ENCODE measurements at regions not wholly inside any gene's neighbourhood (a gene's known extent, or its start where the extent isn't known, plus 50 kb on each side); places are given as distances from the start of the nearest gene placed in this dataset.

DNA sequence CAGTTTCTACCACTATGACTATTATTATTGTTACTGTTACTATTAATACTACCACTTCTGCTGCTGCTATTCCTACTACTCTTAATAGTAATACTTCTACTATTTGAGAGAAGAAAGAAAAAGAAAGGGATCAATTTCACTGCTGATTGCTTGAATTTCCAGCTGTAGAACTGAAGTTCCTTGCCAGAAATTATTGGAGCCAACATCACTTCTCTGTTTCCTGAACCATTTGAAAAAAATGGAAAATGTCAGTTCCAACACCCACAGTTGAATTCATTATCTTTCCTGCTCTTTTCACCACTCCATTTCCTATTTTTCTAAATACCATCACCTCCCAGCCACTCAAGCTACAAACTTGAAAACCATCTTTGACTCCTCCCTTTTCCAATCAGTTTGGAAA is 54.1 kb upstream of the PIK3C2G start:
- DNase-seq (ENCODE audit: low read depth, low spot score), result no peak

DNA sequence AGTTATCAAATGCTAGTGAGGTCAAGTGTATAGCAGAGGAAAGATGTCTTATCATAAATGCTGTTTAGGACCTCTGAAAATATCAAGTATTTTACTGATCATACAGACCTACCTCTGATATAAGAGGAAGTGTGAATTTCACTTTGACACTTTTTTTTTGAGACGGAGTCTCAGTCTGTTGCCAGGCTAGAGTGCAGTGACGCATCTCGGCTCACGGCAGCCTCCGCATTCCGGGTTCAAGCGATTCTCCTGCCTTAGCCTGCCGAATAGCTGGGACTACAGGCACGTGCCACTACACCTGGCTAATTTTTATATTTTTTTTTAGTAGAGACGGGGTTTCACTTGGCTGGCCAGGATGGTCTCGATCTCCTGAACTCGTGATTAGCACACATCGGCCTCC is 55.1 kb upstream of the PIK3C2G start:
- DNase-seq (ENCODE audit: low read depth, low spot score), result no peak

DNA sequence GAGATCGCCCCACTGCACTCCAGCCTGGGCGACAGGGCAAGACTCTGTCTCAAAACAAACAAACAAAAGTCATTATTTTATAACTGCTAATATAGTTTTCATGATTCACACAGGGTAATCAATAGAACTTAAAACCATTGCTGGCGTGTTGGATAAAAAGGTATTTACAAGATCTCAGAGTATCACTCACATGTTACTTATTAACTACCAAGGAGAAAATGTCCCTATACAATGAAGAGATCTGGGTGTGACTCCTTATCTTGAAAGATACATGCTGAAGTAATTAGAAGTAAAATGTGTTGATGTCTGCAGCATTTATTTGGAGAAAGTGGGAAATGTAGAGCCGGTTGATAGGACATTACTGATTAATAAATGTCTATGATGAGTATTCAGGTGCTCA is 57.3 kb upstream of the PIK3C2G start:
- no peak for DNase-seq (ENCODE audit: low read depth, low spot score)

DNA sequence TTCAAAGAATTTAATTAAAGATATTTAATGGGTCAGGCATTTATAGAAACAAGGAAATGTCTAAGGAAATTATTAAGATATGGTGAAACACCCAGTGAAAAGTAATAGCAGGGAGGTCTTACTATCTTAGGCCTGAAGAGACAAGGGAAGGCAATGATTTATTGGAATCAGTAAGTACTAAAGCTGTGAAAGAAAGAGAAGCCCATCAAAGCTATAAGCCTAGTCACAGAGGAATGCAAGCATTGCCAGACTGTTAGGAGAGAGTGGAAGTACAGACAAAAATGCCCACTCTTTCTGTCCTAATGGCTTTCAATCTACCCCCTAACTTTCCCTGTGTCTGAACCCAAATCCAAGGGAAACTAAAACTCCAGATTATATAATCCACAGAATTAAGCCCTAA is 69.2 kb upstream of the PIK3C2G start:
- no peak for DNase-seq (ENCODE audit: low read depth, low spot score)

DNA sequence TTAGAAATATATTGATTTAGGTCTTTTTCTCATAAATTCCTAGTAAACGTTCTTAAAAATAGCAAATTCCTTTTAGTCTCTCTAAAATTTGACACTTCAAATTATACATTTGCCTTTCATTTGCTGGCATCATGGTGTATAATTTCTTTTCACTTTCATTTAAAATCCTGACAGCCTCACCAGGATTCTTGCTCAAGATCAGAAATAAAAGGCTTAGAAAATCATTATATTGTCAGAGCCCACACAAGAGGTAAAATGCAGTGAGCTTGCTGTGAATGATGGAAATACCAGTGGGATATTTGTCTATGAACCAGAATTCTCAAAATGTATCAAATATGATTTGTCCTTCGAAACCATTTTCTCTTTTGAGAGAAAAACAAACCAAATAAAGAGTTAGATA is 78.2 kb upstream of the PIK3C2G start:
- DNase-seq (ENCODE audit: low read depth, low spot score), result no peak

DNA sequence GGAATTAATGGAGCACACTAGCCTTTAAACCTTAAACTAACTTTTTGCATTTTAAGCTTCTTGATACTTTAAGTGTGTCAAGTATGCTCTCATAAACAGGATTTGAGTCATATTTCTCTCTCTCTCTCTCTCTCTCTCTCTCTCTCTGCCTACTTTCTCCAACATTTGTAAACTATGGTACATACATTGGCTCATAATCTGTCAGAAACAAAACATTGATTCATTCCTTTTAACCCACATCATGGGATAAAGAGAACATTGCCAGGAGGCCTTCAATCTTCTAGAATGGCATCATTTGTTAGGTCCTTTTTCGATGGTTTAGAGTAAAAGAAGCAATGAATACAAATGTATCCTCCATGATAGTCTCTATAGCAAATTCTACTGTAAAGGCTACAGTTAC is 81.6 kb upstream of the RERGL start:
- no peak for DNase-seq (ENCODE audit: low read depth, low spot score)

DNA sequence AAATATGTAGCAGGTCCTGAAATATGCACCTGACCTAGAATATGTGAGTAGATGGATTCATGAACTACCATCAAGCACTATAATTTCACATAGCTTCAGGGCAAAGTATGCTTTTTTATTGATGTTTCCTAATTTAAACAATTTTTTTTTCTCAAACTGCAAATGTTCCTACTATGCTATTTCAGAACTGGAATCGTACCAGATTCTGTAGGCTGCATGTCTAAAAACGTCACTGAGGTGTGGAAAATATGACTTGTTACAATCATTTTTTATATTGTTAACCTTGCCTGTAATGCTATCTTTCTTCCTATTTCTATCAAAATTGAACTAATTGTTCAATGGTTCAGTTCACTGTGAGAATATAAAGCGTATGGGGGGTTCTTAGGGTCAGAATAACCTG is 78.0 kb upstream of the RERGL start:
- DNase-seq (ENCODE audit: low read depth, low spot score), result no peak

DNA sequence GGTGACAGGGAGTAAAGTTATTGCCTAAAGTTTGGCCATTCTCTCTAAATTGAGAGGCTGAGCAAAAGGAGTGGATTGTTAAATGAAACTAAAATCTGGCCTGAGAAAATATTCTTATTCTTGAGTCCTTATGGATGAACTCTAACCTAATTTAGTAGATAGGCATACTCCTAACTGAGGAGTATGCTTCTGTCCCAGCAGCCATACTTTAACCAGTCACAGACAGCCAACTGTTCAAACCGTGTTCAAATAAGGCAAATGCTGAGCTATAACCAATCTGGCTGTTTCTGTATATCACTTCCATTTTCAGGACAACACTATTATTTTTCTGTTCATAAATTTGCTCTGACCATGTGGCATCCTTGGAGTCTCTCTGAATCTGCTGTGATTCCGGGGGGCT is 75.9 kb upstream of the RERGL start:
- no peak for DNase-seq (ENCODE audit: low read depth, low spot score)

DNA sequence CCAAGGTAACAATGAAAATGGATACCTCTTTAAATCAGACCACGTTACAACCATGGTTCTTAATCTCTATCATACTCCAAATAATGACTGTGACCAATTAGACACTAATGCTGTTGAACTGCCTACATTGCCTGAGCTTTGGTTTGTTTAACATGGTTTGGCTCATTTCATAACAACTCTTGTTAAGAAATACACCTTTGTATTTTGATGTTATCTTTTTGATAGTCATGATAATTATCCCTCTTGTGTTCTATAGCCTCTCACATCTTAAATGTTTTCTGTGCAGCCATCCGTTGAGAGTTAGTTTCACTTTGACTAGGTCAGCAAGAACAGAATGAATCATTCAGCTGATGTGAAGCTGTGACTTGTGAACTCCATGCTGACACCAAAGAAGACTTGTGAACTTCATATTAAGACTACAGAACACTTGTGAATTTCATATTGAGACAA is 75.5 kb upstream of the RERGL start:
- no peak for DNase-seq (ENCODE audit: low read depth, low spot score)

DNA sequence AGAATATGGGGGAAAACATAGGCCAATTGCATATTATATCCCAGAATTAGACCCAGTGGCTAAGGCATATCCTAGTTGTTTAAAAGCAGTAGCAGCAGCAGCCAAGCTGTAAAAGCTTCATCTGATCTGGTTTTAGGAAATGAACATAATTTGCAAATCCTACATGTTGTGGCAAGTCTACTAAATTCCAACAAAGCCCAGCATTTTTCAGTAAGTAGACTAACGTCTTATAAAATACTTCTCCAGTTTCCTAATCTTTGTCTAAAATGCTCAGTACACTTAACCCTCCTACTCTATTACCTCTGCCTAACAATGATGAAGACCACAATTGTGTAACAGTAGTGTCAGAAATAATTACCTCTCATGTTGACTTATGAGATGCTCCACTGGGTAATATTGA is 70.9 kb upstream of the RERGL start:
- no peak for DNase-seq (ENCODE audit: low read depth, low spot score)

DNA sequence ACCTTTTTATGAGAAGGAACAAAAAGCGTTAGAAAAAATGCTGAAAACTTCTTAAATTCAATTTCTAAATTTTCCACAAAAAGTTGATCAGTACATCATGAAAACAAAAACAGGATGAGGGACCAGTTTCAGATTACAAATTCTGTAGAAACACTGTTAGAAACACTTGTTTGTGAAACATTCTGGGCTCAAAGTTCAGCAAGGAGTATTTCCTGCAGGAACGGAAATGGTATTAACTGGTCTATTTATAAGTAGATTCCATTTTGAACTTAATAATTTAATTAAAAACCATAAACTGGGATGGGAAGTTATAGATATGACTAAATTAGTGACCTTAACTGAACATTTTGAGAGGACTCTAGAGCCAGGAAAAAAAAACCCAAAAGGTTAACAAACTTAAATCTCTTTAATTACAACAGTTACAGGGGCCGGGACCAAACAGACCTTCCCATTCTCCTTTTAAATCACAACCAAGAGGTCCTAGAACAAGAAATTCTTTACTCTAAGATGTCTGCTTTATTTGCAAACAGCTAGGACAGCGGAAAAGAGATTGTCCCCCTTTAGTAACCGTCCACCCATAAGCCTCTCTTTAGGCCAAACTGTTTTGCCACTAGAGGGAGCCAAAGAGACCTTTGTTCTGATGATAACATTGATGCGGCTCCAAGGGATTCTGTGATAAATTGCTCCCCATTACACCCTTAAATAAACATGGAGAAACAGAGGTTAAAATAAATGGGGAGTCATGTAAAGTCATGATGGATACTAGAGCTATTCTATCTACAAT is 69.0 kb upstream of the RERGL start:
- DNase-seq (ENCODE audit: low read depth, low spot score), result peak; percentile 42

DNA sequence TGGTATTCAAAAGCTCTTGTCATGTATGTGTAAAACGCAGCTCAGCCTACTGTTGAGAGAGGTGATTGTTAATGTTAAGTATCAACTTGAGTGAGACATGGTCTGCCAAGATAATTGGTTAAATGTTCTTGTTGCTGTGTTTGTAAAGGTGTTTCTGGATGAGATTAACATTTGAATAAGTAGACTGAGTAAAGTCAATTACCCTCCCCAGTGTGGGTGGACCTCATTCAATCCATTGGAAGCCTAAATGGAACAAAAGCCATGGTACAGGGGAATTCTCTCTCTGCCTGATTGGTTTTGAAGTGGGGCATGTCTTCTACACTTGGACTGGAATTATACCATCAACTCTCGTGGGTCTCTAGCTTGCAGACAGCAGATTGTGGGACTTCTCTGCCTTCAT is 63.8 kb upstream of the RERGL start:
- DNase-seq (ENCODE audit: low read depth, low spot score), result peak; percentile 20

DNA sequence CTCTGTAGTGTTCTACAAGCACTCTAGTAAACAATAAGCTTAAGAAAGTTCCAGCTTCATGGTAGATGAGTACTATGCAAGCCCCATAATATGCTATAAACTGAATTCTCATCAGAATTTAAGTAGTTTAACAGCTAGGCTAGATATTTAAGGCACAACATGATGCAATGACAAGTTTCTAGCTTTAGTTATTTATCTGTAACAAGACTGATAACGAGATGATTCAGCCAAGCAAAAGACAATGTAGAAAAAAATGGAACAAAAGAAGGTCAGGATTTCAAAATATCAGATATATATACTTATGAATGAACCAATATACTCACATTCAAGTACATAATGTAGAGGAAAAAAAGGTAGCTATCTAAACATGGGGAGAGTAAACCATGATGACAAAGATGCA is 61.0 kb upstream of the RERGL start:
- DNase-seq (ENCODE audit: low read depth, low spot score), result no peak

DNA sequence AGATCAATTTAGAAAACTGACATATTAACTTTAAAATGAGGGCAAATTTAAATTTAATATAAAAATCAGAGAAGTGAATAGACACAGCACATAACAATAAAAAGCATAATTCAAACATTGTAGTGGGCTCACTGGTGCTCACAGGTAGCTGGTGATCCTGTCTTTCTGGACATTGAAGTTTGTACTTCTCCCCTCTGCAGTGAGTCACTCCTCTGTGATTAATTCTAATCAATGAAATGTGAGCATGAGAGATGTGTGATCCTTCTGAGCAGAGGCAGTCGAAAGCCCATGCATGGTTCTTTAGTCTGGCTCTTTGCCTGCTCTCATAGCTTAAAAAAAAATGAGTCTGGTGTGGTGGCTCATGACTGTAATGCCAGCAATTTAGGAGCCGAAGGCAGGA is 59.0 kb upstream of the RERGL start:
- no peak for DNase-seq (ENCODE audit: low read depth, low spot score)

DNA sequence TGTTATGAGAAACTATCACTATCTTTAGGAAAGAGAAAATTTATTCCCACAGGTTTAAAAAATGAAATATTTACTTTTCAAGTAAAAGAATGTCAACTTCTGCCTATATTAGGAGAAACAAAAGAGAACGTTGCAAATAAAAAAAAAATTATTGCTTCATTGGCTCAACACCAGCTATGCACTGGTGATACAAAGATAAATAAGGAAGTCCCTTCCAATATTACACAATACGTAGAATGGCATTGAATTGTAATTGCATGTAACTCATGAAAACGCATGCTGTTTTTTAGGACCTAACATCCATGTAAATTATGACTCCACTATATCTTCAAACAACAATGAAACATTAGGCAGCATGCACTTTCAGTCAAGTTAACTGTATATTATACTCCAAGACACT is 56.4 kb upstream of the RERGL start:
- no peak for DNase-seq (ENCODE audit: low read depth, low spot score)

DNA sequence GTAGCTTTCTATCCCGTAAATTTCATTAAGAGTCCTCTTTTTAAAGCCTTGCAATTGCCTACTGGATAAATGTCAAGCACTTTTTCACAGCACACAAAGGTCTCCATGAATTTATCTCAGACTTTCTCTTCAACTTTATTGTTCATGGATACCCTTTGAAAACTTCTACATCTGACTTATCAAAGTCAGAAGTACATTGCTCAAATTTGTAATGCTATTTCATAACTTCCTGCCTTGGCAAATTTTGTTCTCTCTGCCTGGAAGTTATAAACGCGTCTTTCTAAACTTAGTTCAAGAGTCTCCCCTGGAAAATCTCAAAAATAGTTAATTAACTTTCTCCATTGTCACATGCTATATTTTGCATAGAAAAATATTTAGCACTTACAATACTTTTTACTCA is 55.9 kb upstream of the RERGL start:
- DNase-seq (ENCODE audit: low read depth, low spot score), result no peak

DNA sequence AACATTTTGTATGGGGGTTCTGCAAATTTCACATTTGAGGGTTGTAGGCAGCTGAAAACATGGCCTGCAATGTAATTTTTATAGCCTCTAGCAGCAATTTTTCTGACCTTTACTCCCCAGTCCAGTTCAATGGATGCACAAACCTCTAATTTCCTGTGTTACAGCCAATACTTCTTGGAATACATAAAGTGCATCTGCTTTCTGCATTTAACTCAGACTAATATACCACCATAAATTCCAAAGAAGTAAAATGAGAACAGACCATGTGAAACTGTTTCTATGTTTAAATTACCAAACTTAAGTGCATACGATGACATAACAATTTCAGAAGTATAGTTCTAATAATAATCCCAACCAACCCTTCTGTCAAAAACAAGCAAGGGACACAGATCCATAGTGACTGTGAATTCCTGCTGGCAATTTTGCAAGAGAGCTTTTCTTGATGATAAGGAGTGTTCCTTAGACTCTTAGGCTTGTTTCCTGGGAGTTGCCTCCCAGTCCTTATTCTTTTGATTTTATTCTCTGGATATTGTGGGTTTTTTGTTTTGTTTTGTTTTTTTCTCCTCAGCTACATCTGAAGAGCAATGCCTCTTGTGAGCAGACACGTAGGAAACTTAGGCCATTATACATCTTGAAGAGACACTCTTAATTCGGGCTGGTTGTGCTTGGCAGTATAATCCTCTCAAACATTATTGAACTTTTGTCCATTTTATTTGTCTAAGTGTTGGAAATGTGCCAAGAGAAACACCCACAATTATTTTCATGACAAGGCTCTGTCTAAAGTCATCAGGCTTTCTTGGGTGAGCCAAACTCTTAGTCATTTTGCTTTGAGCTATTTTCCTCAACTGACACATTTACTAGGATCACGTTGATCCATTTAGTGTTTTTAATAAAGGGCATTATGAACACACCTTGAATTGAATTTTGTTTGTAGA is 51.3 kb upstream of the RERGL start:
- no peak for DNase-seq (ENCODE audit: low read depth, low spot score)

DNA sequence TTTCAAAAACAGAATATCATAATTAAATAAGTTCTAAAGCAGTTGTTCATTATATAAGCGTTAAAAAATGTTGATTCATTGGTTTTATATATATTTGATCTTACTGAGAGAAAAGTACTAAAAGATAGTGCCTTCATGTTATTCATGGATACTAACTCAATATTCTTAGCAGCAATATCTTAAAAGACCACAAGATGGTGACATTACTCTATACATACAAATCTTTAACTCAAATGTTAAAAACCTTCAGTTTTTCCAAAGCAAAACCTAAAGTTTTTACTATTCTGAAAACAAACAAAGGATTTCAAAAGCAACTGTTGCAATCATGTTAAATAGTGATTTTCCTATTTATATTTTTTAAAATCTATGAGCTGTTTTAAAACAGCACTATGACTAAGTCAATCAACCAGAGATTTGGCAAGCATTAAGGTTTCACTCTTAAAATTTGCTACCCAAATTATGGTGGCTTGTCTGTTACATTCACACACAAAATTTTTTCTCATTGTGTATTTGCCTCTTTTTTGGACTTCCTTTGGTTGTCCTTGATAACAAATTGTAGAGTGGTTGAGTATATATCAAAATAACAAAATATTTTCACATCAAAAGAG is 50.1 kb upstream of the RERGL start:
- DNase-seq (ENCODE audit: low read depth, low spot score), result no peak

Measured in iPS DF 19.7 (cell line).